ENCODE measurements at regions not wholly inside any gene's neighbourhood (a gene's known extent, or its start where the extent isn't known, plus 50 kb on each side); places are given as distances from the start of the nearest gene placed in this dataset.

DNA sequence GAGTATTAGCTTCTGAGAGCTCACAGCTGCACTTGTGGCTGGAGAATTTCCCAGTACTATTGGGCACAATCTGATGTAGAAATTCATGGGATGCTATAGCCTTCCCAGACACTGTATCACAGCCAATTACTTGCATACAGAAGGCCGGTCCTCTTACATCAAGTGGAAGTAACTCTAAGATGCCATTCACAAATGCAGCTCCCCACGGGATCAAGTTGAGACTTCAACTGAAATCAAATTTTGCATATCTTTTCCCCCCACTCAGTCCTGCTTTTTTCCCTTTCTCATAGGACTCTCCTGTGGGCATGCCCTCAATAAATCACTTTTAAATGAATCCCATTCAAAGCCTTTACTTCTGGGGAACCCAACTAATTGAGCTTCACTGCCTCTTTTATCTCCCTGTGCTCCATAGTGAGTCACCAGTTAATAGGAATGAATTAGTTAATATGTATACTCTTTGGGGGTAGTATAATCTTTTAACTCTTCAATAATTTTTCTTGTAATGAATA is 1970.8 kb downstream of the OLFM4 start:
- POLR2A ChIA-PET = no interaction called here

DNA sequence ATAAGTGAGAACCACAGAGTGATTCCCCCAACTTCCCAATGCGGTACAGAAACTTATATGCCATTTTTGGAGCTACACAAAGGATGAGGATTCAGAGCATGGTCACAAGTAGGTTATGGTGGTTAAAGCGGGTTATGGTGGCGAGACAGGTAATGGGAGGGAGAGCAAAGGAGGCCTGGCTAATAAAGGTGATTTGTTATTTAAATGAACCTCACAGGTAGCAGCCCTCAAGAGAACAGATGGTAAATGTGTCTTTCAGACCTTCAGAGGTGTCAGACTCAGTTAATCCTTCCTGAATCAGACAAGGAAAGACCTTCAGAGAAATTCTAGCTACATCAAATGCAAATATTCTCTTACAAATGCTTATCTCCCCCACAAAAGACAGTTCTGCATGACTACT is 1971.4 kb downstream of the OLFM4 start:
- CTCF ChIA-PET (ENCODE audit: unreplicated experiment) = no interaction called here
- no TSS peak for BruUV-seq (replicated peaks)
- Histone ChIP-seq H3K27ac (ENCODE audit: low read depth, low read length, poor library complexity, severe bottlenecking) (no peak overlapping the region), H3K9me3 (ENCODE audit: low read length) (no peaks in the 10 kb centered on the region), H3K9me2 (ENCODE audit: insufficient read depth, low read length) (no peaks in the 10 kb centered on the region), H2AFZ (ENCODE audit: low read length) (no peak overlapping the region), H4K20me1 (ENCODE audit: insufficient read depth, low read length) (no peaks in the 10 kb centered on the region), H3K36me3 (ENCODE audit: insufficient read depth, low read length) (no peaks in the 10 kb centered on the region), H3K4me3 (ENCODE audit: low read depth, low read length, poor library complexity, severe bottlenecking) (no peak overlapping the region), H3K4me2 (ENCODE audit: low read length) (no peak overlapping the region), H3K79me2 (ENCODE audit: insufficient read depth, low read depth, low read length) (no peaks in the 10 kb centered on the region), H3K4me1 (ENCODE audit: insufficient read depth, low read length, poor library complexity, severe bottlenecking) (no peaks in the 10 kb centered on the region)
- TF ChIP-seq, protein P1, sequence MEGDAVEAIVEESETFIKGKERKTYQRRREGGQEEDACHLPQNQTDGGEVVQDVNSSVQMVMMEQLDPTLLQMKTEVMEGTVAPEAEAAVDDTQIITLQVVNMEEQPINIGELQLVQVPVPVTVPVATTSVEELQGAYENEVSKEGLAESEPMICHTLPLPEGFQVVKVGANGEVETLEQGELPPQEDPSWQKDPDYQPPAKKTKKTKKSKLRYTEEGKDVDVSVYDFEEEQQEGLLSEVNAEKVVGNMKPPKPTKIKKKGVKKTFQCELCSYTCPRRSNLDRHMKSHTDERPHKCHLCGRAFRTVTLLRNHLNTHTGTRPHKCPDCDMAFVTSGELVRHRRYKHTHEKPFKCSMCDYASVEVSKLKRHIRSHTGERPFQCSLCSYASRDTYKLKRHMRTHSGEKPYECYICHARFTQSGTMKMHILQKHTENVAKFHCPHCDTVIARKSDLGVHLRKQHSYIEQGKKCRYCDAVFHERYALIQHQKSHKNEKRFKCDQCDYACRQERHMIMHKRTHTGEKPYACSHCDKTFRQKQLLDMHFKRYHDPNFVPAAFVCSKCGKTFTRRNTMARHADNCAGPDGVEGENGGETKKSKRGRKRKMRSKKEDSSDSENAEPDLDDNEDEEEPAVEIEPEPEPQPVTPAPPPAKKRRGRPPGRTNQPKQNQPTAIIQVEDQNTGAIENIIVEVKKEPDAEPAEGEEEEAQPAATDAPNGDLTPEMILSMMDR (conservative IDR thresholded peaks at IDR 0.05; ENCODE audit: low read length) = no peak
- no peak for TF ChIP-seq EZH2phosphoT487 (IDR thresholded peaks at IDR 0.05; ENCODE audit: borderline replicate concordance, low read depth, low read length)
- intact Hi-C loops (cut with micrococcal nuclease; ENCODE audit: unreplicated experiment) = no loop called here
- POLR2A ChIA-PET = interaction anchor here (0.6 kb wide), 1 partner anchor 8 kb away, joined by 4 read pairs; no protein-coding TSS in a partner anchor
- no peak for DNase-seq (ENCODE audit: low spot score)

More for the DNA sequence above, 1970.8 kb downstream of the OLFM4 start:
- CTCF ChIA-PET (ENCODE audit: unreplicated experiment) = no interaction called here
- no peak overlapping the region for H3K27ac ChIP-seq (ENCODE audit: low read depth, low read length, poor library complexity, severe bottlenecking)
- no TSS peak for BruUV-seq (replicated peaks)
- DNase-seq (ENCODE audit: low spot score) = no peak
- H3K4me3 ChIP-seq (ENCODE audit: low read depth, low read length, poor library complexity, severe bottlenecking) = no peak overlapping the region
- no peaks in the 10 kb centered on the region for H3K9me3 ChIP-seq (ENCODE audit: low read length)
- intact Hi-C loops (cut with micrococcal nuclease; ENCODE audit: unreplicated experiment) = no loop called here
- H3K9me2 ChIP-seq (ENCODE audit: insufficient read depth, low read length) = no peaks in the 10 kb centered on the region
- H3K36me3 ChIP-seq (ENCODE audit: insufficient read depth, low read length) = no peaks in the 10 kb centered on the region
- H3K4me1 ChIP-seq (ENCODE audit: insufficient read depth, low read length, poor library complexity, severe bottlenecking) = no peaks in the 10 kb centered on the region
- no peak overlapping the region for H2AFZ ChIP-seq (ENCODE audit: low read length)
- no peaks in the 10 kb centered on the region for H4K20me1 ChIP-seq (ENCODE audit: insufficient read depth, low read length)
- H3K79me2 ChIP-seq (ENCODE audit: insufficient read depth, low read depth, low read length) = no peaks in the 10 kb centered on the region
- no peak for TF ChIP-seq EZH2phosphoT487 (IDR thresholded peaks at IDR 0.05; ENCODE audit: borderline replicate concordance, low read depth, low read length)
- TF ChIP-seq, protein P1 (conservative IDR thresholded peaks at IDR 0.05; ENCODE audit: low read length) = no peak
- H3K4me2 ChIP-seq (ENCODE audit: low read length) = no peak overlapping the region

DNA sequence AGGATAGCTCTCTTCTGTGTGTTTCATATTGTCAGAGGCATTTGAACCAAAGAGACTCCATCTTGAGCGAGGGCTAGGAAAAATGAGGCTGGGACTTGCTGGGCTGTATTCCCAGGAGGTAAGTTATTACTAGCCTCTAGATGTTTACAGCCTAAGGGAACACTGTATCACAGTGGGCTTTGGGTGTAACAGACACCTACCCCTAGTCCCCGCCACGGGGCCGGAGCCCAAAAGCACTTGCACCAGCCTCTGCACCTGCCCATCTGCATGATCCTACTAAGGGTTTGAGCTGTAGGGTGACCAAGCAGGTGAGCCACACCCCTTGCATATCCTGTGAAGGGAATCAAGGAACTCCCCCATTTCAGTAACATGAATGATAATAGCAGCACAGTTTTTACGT is 1972.2 kb downstream of the OLFM4 start:
- CTCF ChIA-PET (ENCODE audit: unreplicated experiment) = no interaction called here

More for the DNA sequence above, 1972.2 kb downstream of the OLFM4 start:
- Histone ChIP-seq H3K9me2 (ENCODE audit: insufficient read depth, low read length) (no peaks in the 10 kb centered on the region), H3K4me2 (ENCODE audit: low read length) (no peak overlapping the region), H3K4me3 (ENCODE audit: low read depth, low read length, poor library complexity, severe bottlenecking) (no peak overlapping the region), H3K27ac (ENCODE audit: low read depth, low read length, poor library complexity, severe bottlenecking) (no peak overlapping the region), H3K9me3 (ENCODE audit: low read length) (no peaks in the 10 kb centered on the region), H3K79me2 (ENCODE audit: insufficient read depth, low read depth, low read length) (no peaks in the 10 kb centered on the region), H2AFZ (ENCODE audit: low read length) (no peak overlapping the region), H3K36me3 (ENCODE audit: insufficient read depth, low read length) (no peaks in the 10 kb centered on the region), H4K20me1 (ENCODE audit: insufficient read depth, low read length) (no peaks in the 10 kb centered on the region), H3K4me1 (ENCODE audit: insufficient read depth, low read length, poor library complexity, severe bottlenecking) (no peaks in the 10 kb centered on the region)
- TF ChIP-seq EZH2phosphoT487 (IDR thresholded peaks at IDR 0.05; ENCODE audit: borderline replicate concordance, low read depth, low read length) = no peak
- TF ChIP-seq, protein P1 (conservative IDR thresholded peaks at IDR 0.05; ENCODE audit: low read length) = no peak
- POLR2A ChIA-PET = interaction anchor here (0.5 to 0.6 kb wide), 2 partner anchors 7 to 147 kb away, joined by 3 to 4 read pairs; no protein-coding TSS in a partner anchor
- intact Hi-C loops (cut with micrococcal nuclease; ENCODE audit: unreplicated experiment) = no loop called here
- DNase-seq (ENCODE audit: low spot score) = no peak
- no TSS peak for BruUV-seq (replicated peaks)
